ENCODE measurements at regions not wholly inside any gene's neighbourhood (a gene's known extent, or its start where the extent isn't known, plus 50 kb on each side); places are given as distances from the start of the nearest gene placed in this dataset.

- no peak for TF ChIP-seq CTCF (IDR thresholded peaks at IDR 0.05 in 4 of 5, conservative IDR thresholded peaks at IDR 0.05 in 1 of 5)
- TF ChIP-seq POLR2A (IDR thresholded peaks at IDR 0.05) = no peak
Measured at GRCh38 chr4:26056406-26056805, 142.4 kb downstream of the SMIM20 start.
